ENCODE measurements at regions not wholly inside any gene's neighbourhood (a gene's known extent, or its start where the extent isn't known, plus 50 kb on each side); places are given as distances from the start of the nearest gene placed in this dataset.
"Not testable (repeated sequence)": the region's sequence is repeated elsewhere in the genome, so short reads cannot be mapped to it uniquely, and the experiment has no call there.

DNA sequence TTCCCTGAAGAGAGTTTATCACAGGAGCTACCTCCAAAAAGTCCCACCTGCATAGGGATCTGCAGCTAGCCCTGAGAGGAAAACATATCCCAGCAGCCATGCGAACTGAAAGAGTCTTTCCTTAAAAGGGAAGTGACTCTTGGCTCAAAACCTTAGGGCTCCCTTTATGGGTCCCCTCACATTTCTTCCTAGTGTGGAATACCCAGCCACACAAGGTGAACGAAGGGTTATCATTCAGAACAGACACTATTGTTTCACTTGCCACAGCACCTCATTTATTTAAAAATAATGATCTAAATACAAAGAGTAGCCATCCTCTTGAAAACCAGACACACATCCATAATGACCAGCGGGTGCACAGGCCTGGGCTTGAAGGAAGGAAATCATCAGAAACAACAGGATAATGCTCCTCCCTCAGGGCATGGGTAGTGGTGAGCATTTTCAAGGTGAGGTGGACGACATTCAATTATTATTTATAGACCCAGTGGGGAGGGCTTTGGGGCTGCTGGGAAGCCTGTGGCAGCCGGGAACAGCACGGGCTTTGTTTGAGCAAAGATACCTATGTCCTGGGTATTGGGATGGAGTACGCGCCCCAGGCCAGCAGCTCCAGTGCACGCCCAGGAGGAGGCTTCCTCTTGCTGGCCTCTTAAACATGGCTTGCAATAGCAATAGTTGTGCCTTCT lies 119.0 kb upstream of the ITGA6 start:
- TF ChIP-seq EZH2phosphoT487 (IDR thresholded peaks at IDR 0.05; ENCODE audit: low read depth, severe bottlenecking, unreplicated experiment) (no peak), EZH2 (IDR thresholded peaks at IDR 0.05; ENCODE audit: borderline replicate concordance) (no peak)
- TF ChIP-seq, protein P1, sequence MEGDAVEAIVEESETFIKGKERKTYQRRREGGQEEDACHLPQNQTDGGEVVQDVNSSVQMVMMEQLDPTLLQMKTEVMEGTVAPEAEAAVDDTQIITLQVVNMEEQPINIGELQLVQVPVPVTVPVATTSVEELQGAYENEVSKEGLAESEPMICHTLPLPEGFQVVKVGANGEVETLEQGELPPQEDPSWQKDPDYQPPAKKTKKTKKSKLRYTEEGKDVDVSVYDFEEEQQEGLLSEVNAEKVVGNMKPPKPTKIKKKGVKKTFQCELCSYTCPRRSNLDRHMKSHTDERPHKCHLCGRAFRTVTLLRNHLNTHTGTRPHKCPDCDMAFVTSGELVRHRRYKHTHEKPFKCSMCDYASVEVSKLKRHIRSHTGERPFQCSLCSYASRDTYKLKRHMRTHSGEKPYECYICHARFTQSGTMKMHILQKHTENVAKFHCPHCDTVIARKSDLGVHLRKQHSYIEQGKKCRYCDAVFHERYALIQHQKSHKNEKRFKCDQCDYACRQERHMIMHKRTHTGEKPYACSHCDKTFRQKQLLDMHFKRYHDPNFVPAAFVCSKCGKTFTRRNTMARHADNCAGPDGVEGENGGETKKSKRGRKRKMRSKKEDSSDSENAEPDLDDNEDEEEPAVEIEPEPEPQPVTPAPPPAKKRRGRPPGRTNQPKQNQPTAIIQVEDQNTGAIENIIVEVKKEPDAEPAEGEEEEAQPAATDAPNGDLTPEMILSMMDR (IDR thresholded peaks at IDR 0.05; ENCODE audit: poor library complexity) = no peak
- WGBS (ENCODE audit: low lambda C conversion rate, missing lambda C conversion rate) = 70% methylated on average over 9 of the region's 9 CpGs

DNA sequence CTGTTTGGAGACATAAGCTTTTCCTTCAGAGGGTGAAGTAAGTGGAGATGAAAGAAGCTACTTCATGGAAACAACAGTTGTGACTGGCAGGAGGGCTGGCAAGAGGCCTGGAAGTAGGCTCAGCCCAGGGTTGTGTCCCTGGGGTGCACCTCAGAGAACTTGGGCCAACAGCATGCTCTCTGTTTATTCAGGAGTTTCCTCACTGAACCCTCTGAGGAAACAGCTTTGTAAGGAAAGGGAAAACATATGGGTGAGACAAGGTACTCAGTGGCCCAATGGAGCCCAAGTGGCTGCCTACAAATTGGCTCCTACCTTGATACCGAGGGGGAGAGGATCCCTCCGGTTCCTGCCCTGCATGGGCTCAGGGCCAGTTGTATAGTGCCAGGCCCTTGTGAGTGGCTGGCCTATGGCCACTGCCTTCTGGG lies 115.5 kb upstream of the ITGA6 start:
- H3K27me3 ChIP-seq = no peaks in the 10 kb centered on the region
- WGBS (ENCODE audit: low lambda C conversion rate, missing lambda C conversion rate) = 95% methylated on average over 2 of the region's 2 CpGs
- H3K4me3 ChIP-seq = no peak overlapping the region
- H3K4me1 ChIP-seq (ENCODE audit: insufficient read depth) = no peaks in the 10 kb centered on the region
- H4K20me1 ChIP-seq (ENCODE audit: insufficient read depth, poor library complexity, severe bottlenecking) = no peaks in the 10 kb centered on the region
- H3K9me2 ChIP-seq (replicated peaks; ENCODE audit: insufficient read depth) = no peaks in the 10 kb centered on the region
- no peaks in the 10 kb centered on the region for H3K36me3 ChIP-seq (replicated peaks; ENCODE audit: insufficient read depth, low read depth)
- no peak for TF ChIP-seq EZH2phosphoT487 (IDR thresholded peaks at IDR 0.05; ENCODE audit: low read depth, severe bottlenecking, unreplicated experiment)
- TF ChIP-seq, protein P1 (IDR thresholded peaks at IDR 0.05; ENCODE audit: poor library complexity) = no peak
- no peak for TF ChIP-seq EZH2 (IDR thresholded peaks at IDR 0.05; ENCODE audit: borderline replicate concordance)
- no peak overlapping the region for H3K4me2 ChIP-seq
- no peak overlapping the region for H2AFZ ChIP-seq
- no peaks in the 10 kb centered on the region for H3K79me2 ChIP-seq
- no peak overlapping the region for H3K27ac ChIP-seq
- H3K9me3 ChIP-seq (ENCODE audit: low read depth) = no peaks in the 10 kb centered on the region
- DNase-seq (ENCODE audit: low spot score) = no peak

More for the DNA sequence above, 119.0 kb upstream of the ITGA6 start:
- H3K4me1 ChIP-seq (ENCODE audit: insufficient read depth) = no peaks in the 10 kb centered on the region
- H3K4me2 ChIP-seq = no peak overlapping the region
- no peak overlapping the region for H3K4me3 ChIP-seq
- H3K9me3 ChIP-seq (ENCODE audit: low read depth) = no peaks in the 10 kb centered on the region
- no peaks in the 10 kb centered on the region for H3K27me3 ChIP-seq
- no peak for DNase-seq (ENCODE audit: low spot score)
- H3K79me2 ChIP-seq = no peaks in the 10 kb centered on the region
- no peaks in the 10 kb centered on the region for H4K20me1 ChIP-seq (ENCODE audit: insufficient read depth, poor library complexity, severe bottlenecking)
- no peak overlapping the region for H2AFZ ChIP-seq
- no peak overlapping the region for H3K27ac ChIP-seq
- H3K36me3 ChIP-seq (replicated peaks; ENCODE audit: insufficient read depth, low read depth) = no peaks in the 10 kb centered on the region
- no peaks in the 10 kb centered on the region for H3K9me2 ChIP-seq (replicated peaks; ENCODE audit: insufficient read depth)

DNA sequence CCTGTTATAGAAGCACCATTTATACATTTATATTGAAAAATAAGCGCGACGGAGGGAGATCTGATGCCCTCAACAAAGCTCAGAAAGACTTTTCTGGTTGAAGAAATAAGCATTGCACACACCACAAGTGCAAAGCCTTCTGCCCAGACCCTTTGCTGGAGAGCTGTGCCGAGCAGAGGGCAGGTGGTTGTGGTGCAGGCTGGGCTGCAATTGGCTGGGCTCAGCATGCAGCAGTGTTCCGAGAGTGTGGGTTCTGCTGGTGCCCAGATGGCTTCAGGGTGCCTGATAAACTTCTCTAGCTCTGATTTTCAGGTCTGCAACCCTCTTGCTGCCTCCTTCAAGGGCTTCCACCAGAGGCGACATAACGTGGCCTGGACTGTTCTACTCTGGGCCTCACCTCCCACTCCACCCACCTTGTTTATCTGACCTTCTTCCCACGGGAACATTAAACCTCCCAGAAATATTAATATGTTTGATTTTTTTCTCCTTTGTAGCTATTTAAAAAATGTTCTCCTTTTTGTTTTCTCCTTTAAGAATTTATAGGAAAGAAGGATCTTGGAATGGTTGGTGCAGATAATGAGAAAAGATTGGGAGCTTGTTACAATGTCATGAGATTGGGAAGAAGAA lies 113.6 kb upstream of the ITGA6 start:
- H3K79me2 ChIP-seq = no peaks in the 10 kb centered on the region
- no peak overlapping the region for H3K27ac ChIP-seq
- H3K9me3 ChIP-seq (ENCODE audit: low read depth) = no peaks in the 10 kb centered on the region
- WGBS (ENCODE audit: low lambda C conversion rate, missing lambda C conversion rate) = 67% methylated on average over 8 of the region's 8 CpGs
- no peak overlapping the region for H3K4me3 ChIP-seq
- H3K36me3 ChIP-seq (replicated peaks; ENCODE audit: insufficient read depth, low read depth) = no peaks in the 10 kb centered on the region
- no peaks in the 10 kb centered on the region for H3K27me3 ChIP-seq
- H2AFZ ChIP-seq = no peak overlapping the region
- TF ChIP-seq EZH2 (IDR thresholded peaks at IDR 0.05; ENCODE audit: borderline replicate concordance) = no peak
- TF ChIP-seq EZH2phosphoT487 (IDR thresholded peaks at IDR 0.05; ENCODE audit: low read depth, severe bottlenecking, unreplicated experiment) = no peak
- TF ChIP-seq, protein P1 (IDR thresholded peaks at IDR 0.05; ENCODE audit: poor library complexity) = no peak
- no peaks in the 10 kb centered on the region for H4K20me1 ChIP-seq (ENCODE audit: insufficient read depth, poor library complexity, severe bottlenecking)
- H3K9me2 ChIP-seq (replicated peaks; ENCODE audit: insufficient read depth) = no peaks in the 10 kb centered on the region
- no peak for DNase-seq (ENCODE audit: low spot score)
- H3K4me2 ChIP-seq = no peak overlapping the region
- no peaks in the 10 kb centered on the region for H3K4me1 ChIP-seq (ENCODE audit: insufficient read depth)

DNA sequence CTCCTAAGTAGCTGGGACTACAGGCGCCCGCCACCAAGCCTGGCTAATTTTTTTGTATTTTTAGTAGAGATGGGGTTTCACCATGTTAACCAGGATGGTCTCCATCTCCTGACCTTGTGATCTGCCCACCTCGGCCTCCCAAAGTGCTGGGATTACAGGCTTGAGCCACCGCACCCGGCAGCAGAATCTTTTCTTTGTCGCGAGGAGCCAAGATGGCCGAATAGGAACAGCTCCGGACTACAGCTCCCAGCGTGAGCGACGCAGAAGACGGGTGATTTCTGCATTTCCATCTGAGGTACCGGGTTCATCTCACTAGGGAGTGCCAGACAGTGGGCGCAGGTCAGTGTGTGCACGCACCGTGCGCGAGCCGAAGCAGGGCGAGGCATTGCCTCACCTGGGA lies 112.3 kb upstream of the ITGA6 start:
- DNase-seq (ENCODE audit: low spot score); H3K4me1 ChIP-seq (ENCODE audit: insufficient read depth); H3K27ac ChIP-seq; H3K4me2 ChIP-seq; H3K36me3 ChIP-seq (replicated peaks; ENCODE audit: insufficient read depth, low read depth); H3K4me3 ChIP-seq; H3K79me2 ChIP-seq; H3K9me2 ChIP-seq (replicated peaks; ENCODE audit: insufficient read depth); H3K9me3 ChIP-seq (ENCODE audit: low read depth); H3K27me3 ChIP-seq; H2AFZ ChIP-seq; H4K20me1 ChIP-seq (ENCODE audit: insufficient read depth, poor library complexity, severe bottlenecking): not testable (repeated sequence)
- WGBS (ENCODE audit: low lambda C conversion rate, missing lambda C conversion rate) = 83% methylated on average over 13 of the region's 21 CpGs
